Type B pancreatic cell (in vitro differentiated cells): ENCODE measurements at regions not wholly inside any gene's neighbourhood (a gene's known extent, or its start where the extent isn't known, plus 50 kb on each side); places are given as distances from the start of the nearest gene placed in this dataset.

Experiments
- DNase-seq: peaks from one replicate; pipeline ENCODE4 v3.0.0; 2021; ENCODE audit warnings: mixed read lengths; ENCODE audit not compliant: unreplicated experiment; ENCODE audit errors: extremely low spot score
- H3K27ac Mint-ChIP-seq: 2 replicates; pipeline ENCODE4 v1.8.0; 2021; ENCODE audit warnings: mild to moderate bottlenecking, mixed read lengths
- H3K27me3 Mint-ChIP-seq: 2 replicates; pipeline ENCODE4 v1.8.0; 2021; ENCODE audit warnings: mixed read lengths
- H3K36me3 Mint-ChIP-seq: 2 replicates; pipeline ENCODE4 v1.8.0; 2021; ENCODE audit warnings: mixed read lengths
- H3K4me1 Mint-ChIP-seq: one replicate; pipeline ENCODE4 v1.8.0; 2021; ENCODE audit warnings: mixed read lengths; ENCODE audit not compliant: unreplicated experiment
- H3K4me3 Mint-ChIP-seq: 2 replicates; pipeline ENCODE4 v1.8.0; 2021; ENCODE audit warnings: mild to moderate bottlenecking, mixed read lengths
- H3K9me3 Mint-ChIP-seq: 2 replicates; pipeline ENCODE4 v1.8.0; 2021; ENCODE audit warnings: mixed read lengths
- CTCF ChIP-seq: fragments of 200-600 bp; sonication (generic); conservative IDR thresholded peaks from 2 replicates; pipeline ENCODE4 v1.5.0; 2021; ENCODE audit warnings: antibody characterized with exemption, mild to moderate bottlenecking

- Mint-ChIP-seq H3K27ac (no peak overlapping the region), H3K9me3 (no peaks in the 10 kb centered on the region), H3K4me3 (no peak overlapping the region), H3K36me3 (no peaks in the 10 kb centered on the region), H3K27me3 (peaks cover 6% of the 10 kb centered on the region), H3K4me1 (peaks cover 20% of the 10 kb centered on the region)
- TF ChIP-seq CTCF = no peak
- DNase-seq = no peak
Measured at GRCh38 chr3:72338942-72339669, 509.1 kb downstream of the SHQ1 start.

- DNase-seq = no peak
- TF ChIP-seq CTCF = no peak
- H3K9me3 Mint-ChIP-seq = no peaks in the 10 kb centered on the region
- no peaks in the 10 kb centered on the region for H3K36me3 Mint-ChIP-seq
- no peak overlapping the region for H3K27ac Mint-ChIP-seq
- H3K4me1 Mint-ChIP-seq = peaks cover 16% of the 10 kb centered on the region
- H3K27me3 Mint-ChIP-seq = peaks cover 6% of the 10 kb centered on the region
- no peak overlapping the region for H3K4me3 Mint-ChIP-seq
Measured at GRCh38 chr3:72338082-72338941, 509.9 kb downstream of the SHQ1 start.

- Mint-ChIP-seq H3K9me3 (no peaks in the 10 kb centered on the region), H3K4me3 (no peak overlapping the region), H3K27ac (no peak overlapping the region), H3K36me3 (no peaks in the 10 kb centered on the region), H3K27me3 (peaks cover 7% of the 10 kb centered on the region), H3K4me1 (peaks cover 16% of the 10 kb centered on the region)
- no peak for TF ChIP-seq CTCF
- DNase-seq = no peak
Measured at GRCh38 chr3:72337480-72337855, 510.8 kb downstream of the SHQ1 start.

- peaks cover 12% of the 10 kb centered on the region for H3K27me3 Mint-ChIP-seq
- H3K4me3 Mint-ChIP-seq = no peak overlapping the region
- no peak overlapping the region for H3K27ac Mint-ChIP-seq
- no peak for TF ChIP-seq CTCF
- H3K9me3 Mint-ChIP-seq = no peaks in the 10 kb centered on the region
- DNase-seq = no peak
- no peaks in the 10 kb centered on the region for H3K36me3 Mint-ChIP-seq
- peaks cover 16% of the 10 kb centered on the region for H3K4me1 Mint-ChIP-seq
Measured at GRCh38 chr3:72336821-72337479, 511.3 kb downstream of the SHQ1 start.

- no peak overlapping the region for H3K4me3 Mint-ChIP-seq
Measured at GRCh38 chr3:72336114-72336651, 512.1 kb downstream of the SHQ1 start.

More at GRCh38 chr3:72336114-72336651, 512.1 kb downstream of the SHQ1 start:
- no peaks in the 10 kb centered on the region for H3K9me3 Mint-ChIP-seq
- DNase-seq = no peak
- peaks cover 16% of the 10 kb centered on the region for H3K4me1 Mint-ChIP-seq
- TF ChIP-seq CTCF = no peak
- H3K27me3 Mint-ChIP-seq = peaks cover 15% of the 10 kb centered on the region
- no peaks in the 10 kb centered on the region for H3K36me3 Mint-ChIP-seq
- H3K27ac Mint-ChIP-seq = no peak overlapping the region
